GM18870 (cell line): ENCODE measurements at regions not wholly inside any gene's neighbourhood (a gene's known extent, or its start where the extent isn't known, plus 50 kb on each side); places are given as distances from the start of the nearest gene placed in this dataset.
"Not testable (repeated sequence)": the region's sequence is repeated elsewhere in the genome, so short reads cannot be mapped to it uniquely, and the experiment has no call there.

ENCODE experiments used
- ATAC-seq: cut with Tn5 transposase; IDR thresholded peaks from one replicate; pipeline ENCODE4 v1.9.1; 2021; ENCODE audit warnings: moderate library complexity; ENCODE audit not compliant: unreplicated experiment

DNA sequence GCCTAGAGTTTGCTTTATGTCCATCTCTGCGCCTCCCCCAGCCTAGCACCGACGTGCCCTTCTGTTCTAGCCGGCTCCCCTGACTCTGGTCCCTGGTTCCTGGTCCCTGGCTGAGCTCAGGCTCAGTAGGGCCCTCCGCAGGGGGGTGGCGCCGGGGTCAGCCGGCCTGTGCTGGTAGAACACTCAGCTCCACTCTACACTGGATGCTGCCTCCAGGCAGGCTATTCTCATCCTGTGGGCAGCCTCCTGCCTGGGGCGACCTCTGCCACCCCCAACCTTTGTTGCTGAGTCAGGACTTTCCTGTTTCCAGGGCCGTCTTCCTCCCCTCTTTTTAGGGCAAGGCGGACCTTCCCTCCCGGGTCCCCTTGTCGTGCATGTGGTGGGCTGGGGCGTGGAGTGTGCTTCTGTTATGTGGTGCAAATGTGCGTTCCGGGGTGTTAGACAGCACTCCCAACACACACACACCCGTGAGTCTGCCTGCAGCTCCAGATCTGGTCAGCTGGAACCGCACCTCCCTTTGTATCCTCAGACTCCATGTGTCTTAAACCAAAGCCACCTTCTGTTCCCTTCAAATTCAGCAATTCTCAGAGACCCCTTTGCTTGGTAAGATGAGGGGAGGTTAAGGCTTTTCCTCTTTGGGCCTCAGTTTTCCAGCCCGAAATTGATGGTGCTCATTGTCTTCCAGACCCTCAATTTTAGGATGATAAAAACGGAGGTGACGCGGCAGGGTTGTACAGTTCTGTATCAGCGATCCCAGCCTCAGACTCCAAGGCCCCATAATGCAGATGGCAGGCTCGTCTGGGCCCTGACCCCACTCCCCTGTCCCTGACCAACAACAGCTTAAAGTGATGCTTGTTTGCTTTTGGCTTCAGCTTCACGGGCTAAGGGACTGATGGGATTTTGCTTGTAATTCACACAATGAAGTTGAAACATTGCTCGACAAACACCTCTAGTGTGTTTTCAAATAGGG, 1327.9 kb downstream of the BRD1 start:
- ATAC-seq: no peak

DNA sequence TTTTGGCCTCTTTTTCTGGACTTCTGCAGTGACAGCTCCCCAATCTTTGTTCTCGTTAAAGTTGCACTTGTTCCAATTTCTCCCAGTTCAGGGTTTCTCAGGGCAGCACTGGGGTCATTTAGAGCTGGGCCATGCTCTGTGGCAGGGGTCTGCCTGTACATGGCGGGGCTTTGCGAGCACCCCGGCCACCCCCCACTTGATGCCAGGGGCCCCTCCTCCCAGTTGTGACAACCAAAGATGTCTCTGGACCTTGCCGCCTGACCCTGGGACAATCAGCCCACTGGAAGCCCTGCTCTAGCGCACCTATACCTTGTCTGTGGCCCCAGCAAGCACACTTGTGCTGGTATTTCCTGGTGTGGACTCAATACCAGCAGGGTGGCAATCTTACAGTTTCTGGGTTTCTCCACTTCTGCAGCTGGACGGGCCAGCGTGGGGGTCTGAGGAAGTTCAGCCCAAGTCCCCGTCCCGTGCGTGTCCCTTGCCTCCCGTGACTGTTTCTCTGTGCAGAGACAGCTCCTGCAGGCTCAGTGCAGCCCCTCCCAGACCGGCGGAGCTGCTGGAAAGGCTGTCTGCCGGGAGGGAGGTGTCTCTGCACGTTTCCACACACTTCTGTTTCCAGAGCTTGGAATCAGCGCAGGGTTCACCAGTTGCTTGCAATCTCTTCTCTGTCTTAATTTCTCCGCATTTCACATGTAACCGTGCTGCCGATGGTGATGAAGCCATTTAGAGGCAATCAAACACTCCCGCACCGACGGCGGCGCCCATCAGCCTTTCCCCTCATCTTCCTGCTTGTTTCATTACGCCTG, 1328.9 kb downstream of the BRD1 start:
- no peak for ATAC-seq

GRCh38 chr22:48497743-48498520, 1329.7 kb downstream of the BRD1 start:
- not testable (repeated sequence) for ATAC-seq

DNA sequence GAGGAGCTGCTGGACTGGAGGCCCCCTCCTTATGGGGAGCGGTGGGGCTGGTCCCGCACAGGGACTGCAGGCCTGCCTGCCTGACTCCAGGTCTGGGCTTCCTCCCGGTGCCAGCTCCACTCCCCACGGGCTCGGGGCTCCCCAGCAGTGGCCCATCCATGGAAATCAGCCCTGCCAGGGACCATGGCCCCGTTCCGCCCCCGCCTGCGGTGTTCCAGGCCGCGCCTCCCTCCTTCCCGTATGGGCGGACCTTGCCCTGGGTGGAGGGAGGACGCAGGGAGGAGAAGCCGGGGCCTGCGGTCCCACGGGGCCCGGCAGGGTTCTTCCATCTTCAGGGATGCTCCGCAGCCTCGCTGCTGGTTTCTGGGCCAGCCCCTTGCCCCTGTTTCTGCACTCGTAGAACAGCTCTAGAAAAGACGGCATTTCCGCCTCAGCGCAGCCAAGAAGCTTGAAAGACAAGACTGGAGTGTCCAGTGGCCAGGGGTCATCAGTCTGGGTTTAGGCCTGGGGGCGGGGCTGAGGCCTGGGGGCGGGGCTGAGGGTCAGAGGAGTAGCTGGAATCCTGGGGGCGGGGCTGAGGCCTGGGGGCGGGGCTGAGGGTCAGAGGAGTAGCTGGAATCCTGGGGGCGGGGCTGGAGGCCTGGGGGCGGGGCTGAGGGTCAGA, 1330.6 kb downstream of the BRD1 start:
- ATAC-seq: no peak

DNA sequence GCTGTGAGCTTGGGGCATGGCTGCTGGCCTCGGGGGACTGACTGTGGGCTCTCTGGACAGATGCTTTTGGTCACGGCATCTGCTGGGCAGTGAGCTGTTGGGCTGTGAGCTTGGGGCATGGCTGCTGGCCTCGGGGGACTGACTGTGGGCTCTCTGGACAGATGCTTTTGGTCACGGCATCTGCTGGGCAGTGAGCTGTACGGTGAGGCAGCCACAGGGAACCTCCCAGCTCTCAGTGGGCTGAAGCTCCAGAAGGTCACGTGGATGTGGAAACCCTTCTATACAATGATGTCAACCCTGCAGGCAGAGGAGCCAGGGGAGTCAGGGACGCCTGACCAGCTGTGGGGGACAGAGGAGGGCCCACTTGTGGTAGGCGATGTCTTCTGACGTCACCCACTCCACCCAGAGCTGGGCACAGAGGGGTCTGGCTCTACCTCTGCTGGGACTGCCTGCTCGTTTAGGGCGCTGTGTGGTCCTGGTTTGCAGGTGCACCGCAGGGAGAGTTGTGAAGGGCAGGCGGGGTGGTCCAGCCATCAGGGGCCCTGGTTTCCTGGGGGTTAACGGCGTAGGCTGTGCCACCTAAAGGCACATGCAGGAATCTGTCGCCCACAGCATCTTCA, 1331.3 kb downstream of the BRD1 start:
- no peak for ATAC-seq

DNA sequence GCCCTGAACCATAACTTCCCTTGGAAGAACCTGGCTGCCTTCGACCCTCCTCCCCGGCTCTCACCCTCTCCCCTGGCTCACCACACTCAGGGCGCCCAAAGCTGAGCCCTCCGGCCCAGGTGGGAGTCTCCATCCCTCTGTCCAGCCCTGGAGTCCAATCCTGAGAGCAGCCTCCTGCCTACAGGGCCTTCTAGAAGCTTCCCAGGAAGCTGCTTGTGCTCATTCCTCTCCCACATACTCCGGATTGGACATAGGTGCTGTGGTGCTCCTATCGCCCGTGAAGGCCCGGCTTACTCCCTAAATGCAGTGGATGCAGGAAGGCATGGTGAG, 1332.0 kb downstream of the BRD1 start:
- ATAC-seq: no peak

- no peak for ATAC-seq
Measured at GRCh38 chr22:48494968-48495750, 1332.5 kb downstream of the BRD1 start.

GRCh38 chr22:48494256-48494967, 1333.3 kb downstream of the BRD1 start:
- ATAC-seq: no peak

- no peak for ATAC-seq
Measured at GRCh38 chr22:48493733-48494132, 1333.9 kb downstream of the BRD1 start.

DNA sequence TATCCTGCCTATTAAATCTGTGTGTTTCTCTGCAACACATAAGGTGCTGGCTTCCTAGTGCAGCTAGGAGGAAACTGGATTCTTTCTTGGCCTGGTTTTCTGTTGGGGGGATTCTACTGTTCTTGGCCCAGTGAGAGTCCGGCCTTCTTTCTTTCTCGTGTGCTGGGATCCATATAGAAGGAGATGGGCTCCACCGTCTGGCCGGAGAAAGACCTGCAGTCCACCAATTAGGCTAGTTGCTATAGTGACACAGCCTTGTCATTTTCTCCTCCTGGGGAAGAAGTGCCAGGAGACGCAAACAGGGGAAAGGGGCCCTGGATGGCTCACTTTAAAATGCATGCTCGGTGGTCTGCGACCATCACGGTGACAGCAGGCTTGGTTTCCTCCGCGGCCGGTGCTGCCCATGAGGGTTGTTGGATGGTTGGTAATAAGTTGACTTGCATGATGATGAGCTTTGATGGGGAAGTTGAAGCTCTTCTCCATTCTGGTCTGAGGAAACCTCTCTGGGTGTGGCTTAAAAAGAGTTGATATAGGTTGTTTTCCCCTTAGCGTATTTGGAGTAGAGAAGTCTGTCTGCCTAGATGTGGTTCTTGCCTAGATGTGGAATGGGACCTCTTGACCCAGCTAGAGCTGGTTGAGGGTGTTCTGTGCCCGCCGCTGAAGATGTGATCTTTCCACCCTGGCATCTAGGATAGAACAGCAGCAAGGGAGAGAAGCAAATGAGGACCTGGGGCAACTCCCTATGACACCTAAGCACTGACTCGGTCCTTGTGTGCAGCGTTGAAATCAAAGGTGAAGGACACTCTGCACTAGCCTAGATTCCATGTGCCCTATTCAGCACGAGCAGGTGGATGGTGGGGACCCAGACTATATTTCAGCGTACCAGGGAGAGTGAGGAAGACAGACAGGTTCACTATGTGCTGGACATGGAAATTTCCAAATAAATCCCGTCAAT, 1335.0 kb downstream of the BRD1 start:
- ATAC-seq: no peak

DNA sequence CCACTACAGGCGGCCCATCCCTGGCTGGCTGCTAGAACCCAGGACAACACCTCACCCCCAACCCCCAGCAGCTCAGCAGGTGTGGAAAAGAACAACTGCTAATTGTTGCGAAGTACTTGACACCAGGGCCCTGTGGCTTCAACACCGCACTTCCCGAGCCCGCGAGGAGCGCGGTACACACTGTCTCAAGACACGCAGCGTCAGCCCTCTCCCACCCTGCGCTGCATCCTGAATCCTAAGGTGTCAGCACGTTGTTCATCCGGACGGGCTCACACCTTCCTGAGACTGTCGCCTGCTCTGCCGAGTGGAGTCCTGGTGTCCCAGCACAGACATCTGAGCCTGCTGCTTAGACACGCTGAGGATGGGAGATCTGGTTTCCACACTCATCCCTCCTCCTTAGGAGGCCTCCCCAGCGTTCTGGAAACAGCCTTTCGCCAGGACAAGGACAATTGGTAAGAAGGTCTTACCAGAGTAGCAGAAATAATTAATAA, 1336.2 kb downstream of the BRD1 start:
- no peak for ATAC-seq

- ATAC-seq: no peak
Measured at GRCh38 chr22:48490500-48491411, 1336.9 kb downstream of the BRD1 start.

GRCh38 chr22:48489551-48490499, 1337.8 kb downstream of the BRD1 start:
- no peak for ATAC-seq

DNA sequence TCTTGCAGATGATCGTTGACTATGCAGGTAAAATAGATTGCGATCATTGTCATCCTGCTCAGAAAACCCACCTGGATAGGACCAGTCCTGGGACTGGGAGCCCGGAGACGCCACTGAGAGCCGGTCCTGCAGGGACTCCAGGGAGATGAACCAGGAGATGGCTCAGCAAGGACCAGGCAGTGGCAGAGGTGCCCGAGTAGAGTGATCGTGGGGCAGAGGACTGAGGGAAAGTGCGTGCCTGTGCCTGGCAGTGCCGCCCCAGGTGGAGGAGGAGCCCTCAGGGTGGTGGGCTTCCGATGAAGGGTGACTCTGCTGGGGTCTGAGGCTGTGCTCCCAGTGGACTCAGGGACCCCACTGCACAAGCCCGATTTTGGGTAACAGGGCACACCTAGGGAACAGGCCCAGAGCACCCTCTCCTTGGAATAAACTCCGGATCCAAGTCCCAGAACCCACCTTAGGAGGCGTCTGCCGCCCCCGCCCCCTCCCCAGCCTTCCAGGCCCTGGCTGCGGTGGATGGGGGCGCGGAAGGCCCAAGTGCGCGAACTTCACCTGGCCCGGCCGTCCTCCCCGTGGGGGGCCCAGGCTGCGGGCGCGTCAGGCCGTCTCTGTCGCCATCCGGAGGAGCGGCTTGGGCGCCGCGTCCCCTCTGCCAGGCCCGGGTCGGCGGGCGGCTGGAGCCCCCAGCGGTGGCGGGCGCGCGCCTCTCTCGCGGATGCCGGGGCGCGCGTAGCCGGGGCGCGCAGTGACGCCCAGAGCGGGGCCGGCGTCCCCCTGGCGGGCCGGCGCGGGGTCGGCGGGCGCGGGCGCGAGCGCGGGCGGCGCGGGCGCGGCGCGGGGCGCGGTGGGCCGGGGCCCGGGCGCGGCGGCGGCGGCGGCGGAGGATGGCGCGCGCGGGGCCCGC, 1338.8 kb downstream of the BRD1 start:
- no peak for ATAC-seq
